COLO668 (cell line): ENCODE measurements at regions not wholly inside any gene's neighbourhood (a gene's known extent, or its start where the extent isn't known, plus 50 kb on each side); places are given as distances from the start of the nearest gene placed in this dataset.

Experiments
- DNase-seq: peaks from one replicate; lab custom pipeline; 2025; ENCODE audit not compliant: unreplicated experiment; lab: John Stamatoyannopoulos, UW

DNA sequence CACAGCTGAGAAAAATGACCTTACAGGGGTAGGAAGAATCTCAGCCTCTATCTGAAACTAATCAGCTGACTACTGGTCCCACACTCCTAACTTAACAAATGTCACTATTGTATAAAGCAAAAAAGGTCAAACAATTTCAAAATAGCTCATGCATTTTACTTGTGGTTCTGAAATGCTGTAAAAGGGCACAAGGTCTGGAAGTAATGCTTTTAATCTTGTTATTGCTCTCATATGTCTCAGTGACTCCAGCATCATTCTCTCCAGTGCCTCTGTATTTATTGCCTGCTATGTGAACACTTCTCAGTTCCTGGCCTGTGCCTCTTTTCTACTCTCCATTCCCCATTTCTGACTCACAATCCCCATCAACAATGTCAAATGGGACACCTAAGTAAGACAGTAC lies 937.7 kb downstream of the CDH11 start:
- DNase-seq = no peak

DNA sequence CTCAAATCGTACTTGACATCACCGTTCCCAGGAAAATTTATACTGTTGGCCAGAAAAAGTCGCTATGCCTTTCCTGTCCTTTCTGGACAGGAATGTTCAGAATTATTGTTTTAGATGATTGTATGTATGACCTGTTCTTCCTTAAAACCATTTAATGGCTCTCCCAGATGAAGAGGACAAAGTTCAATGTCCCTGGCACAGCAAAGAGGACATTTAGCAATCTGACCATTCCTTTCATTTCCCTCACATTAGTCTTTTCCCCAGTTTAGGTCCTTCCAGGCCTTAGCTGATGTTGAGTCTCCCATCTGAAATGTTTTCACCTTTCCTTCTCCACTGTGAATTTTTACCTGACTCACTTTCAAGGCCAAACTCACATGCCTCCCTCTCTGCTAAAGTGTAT lies 938.9 kb downstream of the CDH11 start:
- DNase-seq = no peak

DNA sequence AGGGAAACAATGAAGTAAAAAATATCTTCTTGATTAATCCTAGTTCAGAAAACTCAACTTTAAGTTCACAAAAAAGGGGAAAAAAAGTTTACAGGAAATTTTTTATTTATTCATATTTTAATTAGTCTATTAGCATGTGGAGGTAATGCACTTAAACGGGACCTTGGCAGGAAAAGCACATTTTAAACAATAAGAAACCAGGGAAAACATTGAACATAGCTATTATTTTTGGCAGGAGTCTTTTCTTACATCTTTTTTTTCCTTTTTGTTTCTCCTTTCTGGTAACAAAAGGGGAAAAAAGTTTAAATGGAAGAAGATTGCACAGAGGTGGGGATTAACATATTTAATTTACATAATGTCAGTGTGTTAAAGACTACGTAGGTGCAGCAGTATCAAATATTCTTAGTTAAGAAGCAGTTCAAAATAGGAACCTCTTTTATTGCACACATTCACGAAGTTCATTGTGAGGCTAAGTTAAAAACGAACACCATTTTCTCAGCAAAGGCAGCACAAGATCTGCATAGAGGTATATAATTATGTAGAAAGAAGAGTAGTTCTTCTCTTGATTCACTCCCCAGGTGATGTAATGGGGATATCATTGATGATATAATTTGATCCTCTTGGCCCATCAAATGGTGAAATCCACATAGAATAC lies 940.5 kb downstream of the CDH11 start:
- no peak for DNase-seq

DNA sequence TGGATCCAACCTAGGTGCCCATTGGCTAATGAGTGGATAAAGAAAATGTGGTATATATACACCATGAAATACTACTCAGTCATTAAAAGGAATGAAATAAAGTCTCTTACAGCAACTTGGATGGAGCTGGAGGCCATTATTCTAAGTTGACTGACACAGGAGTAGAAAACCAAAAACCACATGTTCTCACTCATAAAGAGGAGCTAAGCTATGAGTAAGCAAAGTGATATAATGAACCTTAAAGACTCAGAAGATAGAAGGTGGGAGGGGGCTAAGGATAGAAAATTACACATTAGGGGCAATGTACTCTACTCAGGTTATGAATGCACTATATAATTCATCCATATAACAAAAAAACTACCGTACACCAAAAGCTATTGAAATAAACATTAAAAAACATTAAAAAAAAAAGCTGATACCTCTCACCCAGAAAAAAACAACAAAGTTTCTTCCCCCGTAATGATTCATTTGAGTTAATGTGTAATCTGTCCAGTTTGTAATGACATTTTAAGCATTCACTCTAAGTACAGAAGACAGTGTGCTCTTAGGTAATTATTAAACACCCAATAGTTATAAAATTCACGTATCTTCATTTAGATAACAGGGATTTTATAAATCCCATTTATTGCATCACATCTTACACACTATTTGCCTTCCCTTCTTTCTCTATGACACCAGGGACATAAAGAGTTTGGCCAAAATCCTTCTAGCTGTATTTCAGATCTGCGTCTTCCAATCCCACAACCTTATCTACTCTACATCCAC lies 941.5 kb downstream of the CDH11 start:
- no peak for DNase-seq

DNA sequence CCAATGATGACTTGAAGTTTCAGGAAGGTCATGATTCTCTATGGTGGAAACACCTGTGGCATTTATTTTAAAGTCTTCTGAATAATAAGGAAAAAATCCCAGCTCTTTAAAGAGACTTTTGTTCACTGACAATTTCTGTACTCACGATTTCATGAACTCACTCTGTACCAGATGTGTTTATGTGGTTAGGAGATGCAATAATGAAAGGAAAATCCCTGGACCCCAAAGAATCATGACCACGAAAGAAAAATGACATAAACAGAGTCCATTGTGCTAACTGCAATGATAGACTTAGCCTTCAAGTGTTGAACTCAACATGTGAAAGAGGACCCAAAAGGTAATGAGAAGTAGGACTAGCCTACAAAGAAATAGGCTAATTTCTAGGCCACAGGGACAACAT lies 947.5 kb downstream of the CDH11 start:
- DNase-seq = no peak

DNA sequence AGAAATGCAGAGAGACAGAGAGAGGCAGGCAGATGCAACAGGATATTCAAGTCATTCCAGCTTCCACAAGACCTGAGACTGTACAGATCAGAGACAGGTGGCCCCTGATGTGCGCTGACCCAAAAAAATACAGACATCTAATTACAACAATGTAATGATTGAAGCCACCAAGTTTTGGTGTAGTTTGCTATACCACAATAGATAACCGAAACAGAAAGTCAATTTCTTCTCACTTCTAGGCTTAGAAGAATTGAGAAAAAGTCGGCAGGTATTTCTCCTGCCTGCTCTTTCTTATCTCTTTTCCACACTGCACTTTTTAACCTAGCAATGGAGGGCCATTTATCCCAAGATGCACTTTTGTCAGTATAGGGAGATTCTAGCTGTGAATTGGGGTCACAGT lies 949.2 kb downstream of the CDH11 start:
- DNase-seq = no peak

DNA sequence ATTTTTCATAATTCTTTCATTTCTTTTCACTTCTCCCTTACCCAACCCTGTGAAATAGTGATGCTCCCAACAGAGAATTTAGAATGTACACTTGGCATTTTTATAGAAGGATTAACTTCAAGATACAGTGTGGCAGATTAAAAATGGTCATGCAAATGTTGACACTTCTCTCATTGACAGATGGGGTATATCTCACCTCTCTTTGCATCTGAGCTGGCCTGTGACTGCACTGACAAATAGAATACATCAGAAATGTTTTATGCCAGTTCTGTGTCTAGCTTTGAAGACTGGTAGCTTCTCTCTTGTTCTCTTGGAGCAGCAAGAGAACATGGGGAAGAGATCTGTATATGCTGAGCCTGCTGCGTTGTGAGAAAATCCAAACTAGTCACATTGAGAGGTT lies 949.6 kb downstream of the CDH11 start:
- DNase-seq = no peak

DNA sequence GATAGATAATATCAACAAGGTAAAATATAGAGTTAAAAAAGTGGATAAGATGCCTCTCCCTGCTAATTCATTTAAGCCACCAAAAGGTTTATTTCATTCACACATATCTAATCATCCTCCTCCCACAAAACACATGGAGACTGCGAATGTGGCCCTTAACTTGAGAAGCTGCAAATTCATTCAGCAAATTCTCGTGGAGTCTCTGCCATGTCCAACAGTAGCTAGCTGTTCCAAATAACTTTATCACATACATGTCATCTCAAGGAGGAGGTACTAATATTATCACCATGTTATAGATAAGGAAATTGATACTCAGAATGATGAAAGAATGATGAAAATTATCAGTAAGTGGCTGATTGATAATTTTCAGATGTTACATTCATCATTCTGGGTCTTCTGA lies 950.2 kb downstream of the CDH11 start:
- DNase-seq = no peak

DNA sequence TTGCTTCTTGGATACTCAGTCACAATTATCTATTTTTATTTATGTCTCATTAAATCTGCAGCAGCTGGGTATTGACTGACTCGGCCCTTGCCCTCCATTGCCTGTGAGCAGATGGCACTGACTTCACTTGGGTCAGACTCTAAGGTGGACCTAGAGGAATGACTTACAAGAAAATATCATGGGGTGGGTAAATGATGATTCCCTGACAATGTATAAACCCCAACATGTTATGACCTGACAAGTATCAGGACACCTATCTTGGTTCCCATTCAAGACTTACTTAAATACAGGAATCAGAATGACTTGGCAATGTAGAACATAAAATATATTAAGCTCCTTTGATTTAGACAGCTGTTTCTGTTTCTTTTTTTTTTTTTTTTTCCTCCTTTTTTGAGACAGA lies 953.5 kb downstream of the CDH11 start:
- DNase-seq = no peak

DNA sequence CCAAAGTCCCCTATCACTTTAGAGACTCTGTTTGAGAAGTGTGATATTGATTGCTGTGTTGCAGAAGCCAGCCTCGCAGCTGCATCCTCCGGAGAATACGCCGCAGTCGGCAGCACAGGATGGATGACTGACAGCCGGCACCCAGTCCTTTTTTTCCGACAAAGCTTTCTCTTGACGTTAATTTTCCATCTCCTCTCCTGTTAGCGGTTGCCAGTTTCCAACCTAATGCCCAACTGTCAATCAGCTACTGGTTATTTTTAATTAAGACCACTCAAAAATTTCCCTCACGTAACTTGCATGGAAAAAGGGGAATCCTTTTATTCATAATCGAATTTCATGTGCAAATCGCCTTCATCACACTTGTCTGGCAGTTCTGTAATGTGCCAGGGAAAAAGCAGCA lies 953.9 kb downstream of the CDH11 start:
- no peak for DNase-seq

DNA sequence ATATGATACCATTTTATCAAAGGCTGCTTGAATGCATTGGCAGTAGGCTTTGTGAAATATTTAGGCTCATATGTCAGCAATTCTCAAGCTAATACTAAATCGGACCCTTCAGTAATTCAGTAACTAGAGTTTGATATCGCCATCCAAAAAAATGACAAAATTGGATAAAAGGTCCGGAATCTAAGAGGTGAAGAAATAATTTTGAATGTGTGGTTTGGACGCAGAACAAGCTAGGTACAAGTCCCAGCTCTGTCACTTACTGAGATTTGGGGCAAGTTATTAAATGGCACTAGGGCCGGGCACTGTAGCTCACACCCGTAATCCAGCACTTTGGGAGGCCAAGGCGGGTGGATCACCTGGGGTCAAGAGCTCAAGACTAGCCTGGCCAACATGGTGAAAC lies 956.5 kb downstream of the CDH11 start:
- DNase-seq = no peak

DNA sequence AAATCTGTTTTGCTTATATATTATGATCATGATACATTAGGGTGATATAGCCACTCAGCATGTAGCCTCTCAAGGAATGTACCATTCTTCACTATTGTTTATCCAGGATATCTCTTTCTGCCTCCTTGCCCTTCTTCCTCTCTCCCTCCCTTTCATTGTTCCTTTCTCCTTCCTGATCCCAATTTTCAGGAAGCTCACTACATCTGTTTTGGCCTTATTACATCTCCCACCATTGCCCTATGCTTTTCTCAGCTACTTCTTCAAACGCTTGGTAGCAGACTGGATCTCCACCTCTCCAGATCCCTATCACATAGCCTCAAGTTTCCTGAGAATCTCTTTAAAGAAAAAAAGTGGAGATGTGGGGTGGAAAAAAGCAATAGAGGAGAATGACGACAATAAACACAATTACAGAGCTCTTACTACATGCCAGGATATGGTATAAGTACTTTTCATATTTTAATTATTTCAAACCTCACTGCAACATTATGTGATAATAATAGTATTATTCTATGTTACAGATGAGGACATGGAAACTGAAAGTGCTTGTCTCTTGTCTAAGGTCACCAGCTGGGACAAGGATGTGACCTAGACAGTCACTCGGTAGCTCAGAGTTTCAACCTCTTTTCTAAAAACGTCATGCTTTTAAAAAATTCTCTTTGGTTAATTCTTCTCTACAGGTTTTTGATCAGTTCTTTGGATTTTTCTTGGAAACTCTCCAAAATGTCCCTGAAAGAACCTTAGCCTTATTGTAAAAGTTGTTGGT lies 959.1 kb downstream of the CDH11 start:
- DNase-seq = no peak

DNA sequence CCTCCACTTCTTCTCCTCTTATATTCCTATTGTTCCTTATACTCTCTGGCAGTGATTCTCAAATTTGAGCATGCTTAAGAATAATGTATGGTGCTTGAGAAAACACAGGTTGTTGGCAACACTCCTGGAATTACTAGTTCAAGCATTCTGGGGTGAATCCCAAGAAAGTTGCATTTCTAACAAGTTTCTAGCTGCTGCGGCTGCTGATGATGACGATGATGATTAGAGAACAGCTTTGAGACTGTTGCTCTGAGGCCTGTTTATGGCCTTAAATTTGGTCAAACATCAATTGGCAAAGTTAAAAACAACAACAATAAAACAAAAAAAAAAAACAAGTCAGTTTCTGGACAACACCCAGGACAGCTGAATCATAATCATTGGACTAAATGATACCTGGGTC lies 961.9 kb downstream of the CDH11 start:
- no peak for DNase-seq

DNA sequence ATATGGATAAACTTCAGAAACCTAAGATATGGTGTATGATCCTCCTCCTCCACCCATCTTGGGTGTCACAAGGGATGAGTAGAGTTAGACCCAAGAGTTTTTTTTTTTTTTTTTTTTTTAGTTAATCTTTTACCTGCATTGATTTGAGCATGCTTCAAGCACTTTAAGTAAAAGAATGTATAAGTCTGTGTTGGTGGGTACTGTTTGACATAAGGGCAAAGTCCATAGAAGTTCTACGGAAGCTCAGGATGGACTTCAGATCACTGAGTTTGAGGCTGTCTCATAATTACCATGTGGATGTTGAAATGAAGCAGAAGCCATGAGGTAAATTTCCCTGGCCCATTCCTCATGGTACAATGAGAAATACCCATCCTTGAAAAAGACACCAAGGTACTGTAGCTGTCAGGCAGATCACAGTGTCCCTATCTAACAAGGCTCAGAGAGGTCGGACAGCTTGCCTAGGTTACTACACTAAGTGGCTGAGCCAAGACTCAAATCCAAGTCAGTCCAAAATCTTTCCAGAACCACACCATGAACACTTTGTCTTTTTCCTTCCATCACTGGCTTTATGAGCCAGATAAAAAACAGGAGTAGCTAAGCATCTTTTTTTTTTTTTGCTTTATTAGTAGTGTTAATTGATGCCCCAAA lies 962.8 kb downstream of the CDH11 start:
- no peak for DNase-seq

DNA sequence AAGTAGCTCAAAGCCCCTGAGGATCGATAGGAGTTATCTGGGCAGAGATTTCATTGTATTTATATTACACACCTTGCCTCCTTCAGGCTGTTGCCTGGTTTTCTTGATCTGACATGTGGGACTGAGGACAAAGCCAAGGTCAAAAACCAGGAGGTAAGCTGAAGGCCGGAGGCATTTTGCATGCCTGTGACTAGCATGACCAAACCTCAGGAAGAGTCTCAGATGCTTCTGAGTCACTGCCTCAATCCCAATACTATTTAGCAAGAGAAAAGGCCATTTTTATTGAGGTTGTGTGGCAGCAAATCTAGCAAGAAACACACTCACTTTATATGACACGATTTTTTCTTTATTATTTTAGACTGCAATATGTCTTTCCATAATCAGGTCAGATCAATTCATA lies 968.1 kb downstream of the CDH11 start:
- no peak for DNase-seq

DNA sequence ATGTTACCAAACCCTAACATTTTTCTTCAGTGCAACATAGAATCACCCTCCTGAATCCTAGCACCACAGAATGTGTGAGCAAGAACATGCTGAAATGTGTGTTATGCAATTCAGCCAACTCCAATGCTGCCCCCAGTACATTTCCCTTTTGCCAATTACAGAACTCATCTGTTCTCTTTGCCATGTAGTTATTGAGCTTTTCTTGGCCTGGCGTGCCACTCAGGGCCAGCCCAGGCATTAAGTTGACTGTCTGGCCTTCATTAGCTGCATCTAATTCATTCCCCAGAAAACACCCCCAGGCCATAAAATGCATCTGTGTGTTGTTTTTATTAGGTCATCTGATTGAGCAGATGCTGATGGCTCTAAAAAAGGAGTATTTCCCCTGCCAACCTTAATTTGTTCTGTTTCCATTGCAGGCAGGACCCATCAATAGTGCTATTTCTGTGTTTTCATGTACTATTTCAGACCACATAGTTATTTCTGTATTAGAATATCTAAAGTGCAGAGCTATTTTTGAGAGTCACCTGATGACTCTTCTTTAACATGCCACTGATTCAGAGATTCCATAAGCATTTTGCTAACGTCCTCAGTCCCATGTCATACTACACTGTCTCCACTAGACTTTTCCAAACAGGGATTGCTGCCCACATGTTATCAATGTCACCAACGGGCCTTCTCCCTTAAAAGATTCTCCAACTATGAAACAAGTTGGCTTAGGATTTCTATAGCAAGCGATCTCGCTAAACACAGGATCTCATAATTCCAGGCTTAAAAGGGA lies 969.7 kb downstream of the CDH11 start:
- no peak for DNase-seq

DNA sequence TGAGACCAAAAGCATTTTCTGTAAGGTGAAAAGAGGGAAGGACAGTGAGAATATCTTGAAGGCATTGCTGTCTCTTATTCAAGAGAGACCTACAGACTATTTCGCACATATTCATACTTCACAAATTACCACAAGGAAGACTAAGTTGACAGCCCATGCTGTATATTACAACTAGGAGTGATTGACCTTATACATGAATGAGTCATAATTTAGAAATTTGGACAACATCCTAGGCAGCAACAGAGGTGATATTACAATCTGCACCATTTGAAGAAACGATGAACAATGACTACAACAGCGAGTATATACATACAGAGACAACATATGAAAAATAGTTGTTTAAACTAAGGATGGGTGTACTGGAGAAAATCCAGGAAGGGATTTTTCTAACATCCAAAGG lies 971.7 kb downstream of the CDH11 start:
- DNase-seq = no peak

DNA sequence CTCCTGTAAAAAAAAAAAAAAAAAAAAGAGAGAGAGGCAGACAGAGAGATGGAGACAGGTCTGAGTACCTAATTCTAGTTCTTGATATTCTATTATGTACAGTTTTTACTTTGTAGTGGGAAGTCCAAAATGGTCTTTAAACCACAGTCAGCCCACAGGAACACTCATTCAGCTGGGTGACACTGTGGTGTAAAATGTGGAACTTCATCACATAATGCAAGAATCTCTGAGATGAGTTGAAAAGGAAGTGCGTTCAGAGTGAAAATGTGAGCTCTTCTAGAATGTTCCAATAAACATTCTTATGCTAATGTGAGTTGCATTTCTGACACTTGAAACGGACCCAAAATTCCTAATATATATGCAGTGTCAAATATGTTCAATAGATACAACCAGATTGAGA lies 972.1 kb downstream of the CDH11 start:
- DNase-seq = no peak

DNA sequence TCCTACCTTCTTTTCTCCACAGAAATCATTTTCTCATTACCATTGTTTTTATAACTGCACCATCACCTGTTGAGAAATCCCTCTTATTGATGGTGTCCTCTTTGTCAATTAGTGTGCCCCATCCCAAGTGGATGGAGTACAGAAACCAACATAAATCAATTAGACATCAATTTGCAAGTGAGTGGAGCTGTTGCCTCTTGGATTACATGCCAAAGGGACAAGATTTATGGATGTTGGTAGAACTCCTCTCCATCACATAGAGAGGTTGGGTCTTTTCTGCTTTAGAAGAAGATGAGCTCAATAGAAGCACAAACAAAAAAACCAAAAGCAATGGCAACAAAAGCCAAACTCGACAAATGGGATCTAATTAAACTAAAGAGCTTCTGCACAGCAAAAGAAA lies 973.5 kb downstream of the CDH11 start:
- DNase-seq = no peak

DNA sequence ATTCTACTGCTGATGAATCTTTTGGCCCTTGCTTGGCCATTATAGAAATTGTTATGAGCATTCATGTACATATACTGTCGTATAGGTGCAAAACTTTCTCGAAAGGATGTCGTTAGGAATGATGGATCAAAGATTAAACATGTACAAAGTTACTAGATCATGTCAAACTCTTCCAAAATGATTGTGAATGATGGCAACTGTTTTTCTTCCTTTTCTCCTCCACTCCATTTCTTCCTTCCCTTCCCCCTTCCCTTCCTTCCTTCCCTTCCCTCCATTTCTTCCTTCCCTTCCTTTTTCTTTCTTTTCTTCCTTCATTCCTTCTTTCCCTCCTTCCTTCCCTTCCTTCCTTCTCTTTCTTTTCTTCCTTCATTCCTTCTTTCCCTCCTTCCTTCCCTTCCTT lies 973.9 kb downstream of the CDH11 start:
- DNase-seq = no peak

DNA sequence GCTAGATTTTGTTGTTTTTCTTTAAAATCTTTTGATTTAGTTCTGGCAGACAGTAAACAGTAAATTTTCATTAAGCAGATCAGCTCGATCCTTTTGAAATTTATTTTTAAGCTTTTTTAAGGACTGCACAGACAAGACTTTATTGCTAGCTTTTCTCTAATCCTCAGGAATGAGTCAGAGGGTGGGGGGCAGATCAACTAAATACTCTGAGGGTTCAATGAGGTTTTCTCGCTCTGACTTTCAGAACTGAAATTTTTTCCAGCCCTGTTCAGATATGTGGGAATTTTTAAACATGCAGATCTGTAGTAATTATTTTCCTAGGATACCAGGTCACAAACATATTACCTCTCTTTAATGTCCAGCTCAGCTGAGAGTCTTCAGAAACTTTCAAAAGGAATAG lies 977.2 kb downstream of the CDH11 start:
- no peak for DNase-seq
